Loucy (cell line): ENCODE measurements at regions not wholly inside any gene's neighbourhood (a gene's known extent, or its start where the extent isn't known, plus 50 kb on each side); places are given as distances from the start of the nearest gene placed in this dataset.

ENCODE experiments used
- H2AFZ ChIP-seq: fragments of 200-600 bp; sonication (generic); 2 replicates; pipeline ENCODE4 v1.6.0; 2016; ENCODE audit warnings: antibody characterized with exemption, mild to moderate bottlenecking, low read length, moderate library complexity
- H3F3A ChIP-seq: fragments of 200-600 bp; 2 replicates; pipeline ENCODE4 v1.6.0; 2016; ENCODE audit warnings: antibody characterized with exemption, low read depth, mild to moderate bottlenecking
- H3K27me3 ChIP-seq: fragments of 200-600 bp; sonication (generic); 2 replicates; pipeline ENCODE4 v1.6.1; 2014; ENCODE audit warnings: low read length, mild to moderate bottlenecking; ENCODE audit not compliant: insufficient read depth, poor library complexity, severe bottlenecking
- H3K36me3 ChIP-seq: fragments of 200-600 bp; sonication (generic); 2 replicates; pipeline ENCODE4 v1.6.1; 2016; ENCODE audit warnings: low read length; ENCODE audit not compliant: insufficient read depth
- H3K4me1 ChIP-seq: fragments of 200-600 bp; sonication (generic); 2 replicates; pipeline ENCODE4 v1.5.1; 2014; ENCODE audit warnings: low read length, mild to moderate bottlenecking; ENCODE audit not compliant: insufficient read depth, poor library complexity, severe bottlenecking
- H3K4me2 ChIP-seq: fragments of 200-600 bp; sonication (generic); 2 replicates; pipeline ENCODE4 v1.6.0; 2014; ENCODE audit warnings: antibody characterized with exemption, low read length, low read depth, mild to moderate bottlenecking; ENCODE audit not compliant: poor library complexity, severe bottlenecking
- H3K4me3 ChIP-seq: fragments of 200-600 bp; sonication (generic); 2 replicates; pipeline ENCODE4 v1.5.1; 2014; ENCODE audit warnings: low read length, mild to moderate bottlenecking, mixed read lengths; ENCODE audit not compliant: poor library complexity, severe bottlenecking
- H3K79me2 ChIP-seq: fragments of 200-600 bp; sonication (generic); 2 replicates; pipeline ENCODE4 v1.6.1; 2014; ENCODE audit warnings: low read length; ENCODE audit not compliant: insufficient read depth
- H3K9ac ChIP-seq: fragments of 200-600 bp; sonication (generic); 2 replicates; pipeline ENCODE4 v1.6.0; 2014; ENCODE audit warnings: mild to moderate bottlenecking, low read depth, low read length, moderate library complexity; ENCODE audit not compliant: poor library complexity, severe bottlenecking
- H3K9me2 ChIP-seq: fragments of 200-600 bp; sonication (generic); replicated peaks from 2 replicates; pipeline ENCODE4 v1.6.1; 2016; ENCODE audit warnings: low read depth, low read length, mixed read lengths
- H3K9me3 ChIP-seq: fragments of 200-600 bp; sonication (generic); 2 replicates; pipeline ENCODE4 v1.6.1; 2014; ENCODE audit warnings: mild to moderate bottlenecking, antibody characterized with exemption, low read length, low read depth; ENCODE audit not compliant: insufficient read depth
- H4K20me1 ChIP-seq: fragments of 200-600 bp; sonication (generic); 2 replicates; pipeline ENCODE4 v1.6.0; 2014; ENCODE audit warnings: antibody characterized with exemption, low read length, mild to moderate bottlenecking; ENCODE audit not compliant: insufficient read depth, poor library complexity, severe bottlenecking
- EZH2phosphoT487 ChIP-seq: fragments of 200-600 bp; IDR thresholded peaks from 2 replicates; pipeline ENCODE4 v1.6.1; 2018; ENCODE audit warnings: antibody characterized with exemption, mild to moderate bottlenecking, moderate library complexity, borderline replicate concordance
- TF ChIP-seq, protein P1 (sequence below): fragments of 200-600 bp; sonication (generic); conservative IDR thresholded peaks from 2 replicates; pipeline ENCODE4 v1.5.1; 2014; ENCODE audit warnings: mild to moderate bottlenecking, antibody characterized with exemption, low read length

GRCh38 chr20:24059174-24059573, 70.6 kb upstream of the GGTLC1 start:
- H3K9ac ChIP-seq, result no peak overlapping the region
- TF ChIP-seq, protein P1, sequence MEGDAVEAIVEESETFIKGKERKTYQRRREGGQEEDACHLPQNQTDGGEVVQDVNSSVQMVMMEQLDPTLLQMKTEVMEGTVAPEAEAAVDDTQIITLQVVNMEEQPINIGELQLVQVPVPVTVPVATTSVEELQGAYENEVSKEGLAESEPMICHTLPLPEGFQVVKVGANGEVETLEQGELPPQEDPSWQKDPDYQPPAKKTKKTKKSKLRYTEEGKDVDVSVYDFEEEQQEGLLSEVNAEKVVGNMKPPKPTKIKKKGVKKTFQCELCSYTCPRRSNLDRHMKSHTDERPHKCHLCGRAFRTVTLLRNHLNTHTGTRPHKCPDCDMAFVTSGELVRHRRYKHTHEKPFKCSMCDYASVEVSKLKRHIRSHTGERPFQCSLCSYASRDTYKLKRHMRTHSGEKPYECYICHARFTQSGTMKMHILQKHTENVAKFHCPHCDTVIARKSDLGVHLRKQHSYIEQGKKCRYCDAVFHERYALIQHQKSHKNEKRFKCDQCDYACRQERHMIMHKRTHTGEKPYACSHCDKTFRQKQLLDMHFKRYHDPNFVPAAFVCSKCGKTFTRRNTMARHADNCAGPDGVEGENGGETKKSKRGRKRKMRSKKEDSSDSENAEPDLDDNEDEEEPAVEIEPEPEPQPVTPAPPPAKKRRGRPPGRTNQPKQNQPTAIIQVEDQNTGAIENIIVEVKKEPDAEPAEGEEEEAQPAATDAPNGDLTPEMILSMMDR, result no peak
- no peak for TF ChIP-seq EZH2phosphoT487
- H2AFZ ChIP-seq, result no peak overlapping the region
- no peaks in the 10 kb centered on the region for H3K4me1 ChIP-seq
- no peak overlapping the region for H3K4me2 ChIP-seq
- H3K9me2 ChIP-seq, result no peaks in the 10 kb centered on the region
- no peaks in the 10 kb centered on the region for H3K79me2 ChIP-seq
- H3K36me3 ChIP-seq, result no peaks in the 10 kb centered on the region
- no peaks in the 10 kb centered on the region for H3F3A ChIP-seq
- H3K9me3 ChIP-seq, result no peaks in the 10 kb centered on the region
- no peaks in the 10 kb centered on the region for H4K20me1 ChIP-seq
- H3K4me3 ChIP-seq, result no peak overlapping the region
- no peaks in the 10 kb centered on the region for H3K27me3 ChIP-seq

GRCh38 chr20:24056491-24056890, 67.9 kb upstream of the GGTLC1 start:
- no peaks in the 10 kb centered on the region for H3K4me1 ChIP-seq
- no peak overlapping the region for H3K4me3 ChIP-seq
- no peaks in the 10 kb centered on the region for H4K20me1 ChIP-seq
- no peak overlapping the region for H3K9ac ChIP-seq
- no peaks in the 10 kb centered on the region for H3K9me3 ChIP-seq
- H3K36me3 ChIP-seq, result no peaks in the 10 kb centered on the region
- H3F3A ChIP-seq, result no peaks in the 10 kb centered on the region
- H2AFZ ChIP-seq, result no peak overlapping the region
- TF ChIP-seq, protein P1, result no peak
- no peak for TF ChIP-seq EZH2phosphoT487
- H3K79me2 ChIP-seq, result no peaks in the 10 kb centered on the region
- no peaks in the 10 kb centered on the region for H3K27me3 ChIP-seq
- H3K9me2 ChIP-seq, result no peaks in the 10 kb centered on the region
- no peak overlapping the region for H3K4me2 ChIP-seq

DNA sequence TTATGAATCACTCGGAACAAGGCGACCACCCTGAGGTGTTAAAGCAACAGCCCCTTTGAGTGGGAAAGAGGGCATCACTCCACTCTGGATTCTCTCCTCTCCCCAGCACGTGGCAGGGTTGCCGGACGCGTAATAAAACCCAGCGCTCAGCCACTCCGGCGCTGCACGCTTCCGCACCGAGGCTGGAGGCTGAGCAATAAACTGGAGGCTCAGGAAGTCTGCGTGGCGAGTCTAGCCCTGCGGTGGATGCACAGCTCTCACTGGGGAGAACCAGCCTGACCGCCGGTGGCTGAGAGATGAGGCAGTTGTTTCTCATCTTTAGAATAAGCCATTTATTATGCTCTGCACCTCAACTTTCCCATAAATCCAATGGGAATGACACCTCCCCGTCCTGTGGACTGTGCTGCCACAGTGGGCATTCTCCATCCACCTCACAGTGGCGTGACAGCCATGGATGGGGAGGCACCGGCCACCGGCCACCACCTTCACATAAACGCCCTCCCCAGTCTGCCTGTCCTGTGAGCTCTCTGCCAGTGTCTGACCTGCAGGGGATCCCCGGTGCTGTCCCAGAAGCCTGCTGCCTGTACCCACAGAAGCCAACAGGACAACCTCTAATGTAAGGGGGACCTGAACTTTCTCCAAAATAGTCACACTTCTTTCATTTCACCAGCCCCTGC, 64.2 kb upstream of the GGTLC1 start:
- Histone ChIP-seq H3F3A (no peaks in the 10 kb centered on the region), H3K4me1 (no peaks in the 10 kb centered on the region), H4K20me1 (no peaks in the 10 kb centered on the region), H3K9me2 (no peaks in the 10 kb centered on the region), H3K9me3 (no peaks in the 10 kb centered on the region), H3K4me2 (no peak overlapping the region), H3K9ac (no peak overlapping the region), H2AFZ (no peak overlapping the region), H3K79me2 (no peaks in the 10 kb centered on the region), H3K27me3 (no peaks in the 10 kb centered on the region), H3K36me3 (no peaks in the 10 kb centered on the region), H3K4me3 (no peak overlapping the region)
- TF ChIP-seq EZH2phosphoT487, result no peak
- TF ChIP-seq, protein P1, result no peak
